IPS-NIHi7 (cell line): ENCODE measurements at regions not wholly inside any gene's neighbourhood (a gene's known extent, or its start where the extent isn't known, plus 50 kb on each side); places are given as distances from the start of the nearest gene placed in this dataset.
"Not testable (repeated sequence)": the region's sequence is repeated elsewhere in the genome, so short reads cannot be mapped to it uniquely, and the experiment has no call there.

ENCODE experiments used
- DNase-seq: peaks from one replicate; pipeline ENCODE4 v3.0.0; 2012; ENCODE audit warnings: mixed read lengths; ENCODE audit errors: extremely low spot score

- DNase-seq = no peak
Measured at GRCh38 chr12:73187765-73188164, 915.6 kb downstream of the TRHDE start.

- DNase-seq = no peak
Measured at GRCh38 chr12:73210548-73211204, 938.5 kb downstream of the TRHDE start.

DNA sequence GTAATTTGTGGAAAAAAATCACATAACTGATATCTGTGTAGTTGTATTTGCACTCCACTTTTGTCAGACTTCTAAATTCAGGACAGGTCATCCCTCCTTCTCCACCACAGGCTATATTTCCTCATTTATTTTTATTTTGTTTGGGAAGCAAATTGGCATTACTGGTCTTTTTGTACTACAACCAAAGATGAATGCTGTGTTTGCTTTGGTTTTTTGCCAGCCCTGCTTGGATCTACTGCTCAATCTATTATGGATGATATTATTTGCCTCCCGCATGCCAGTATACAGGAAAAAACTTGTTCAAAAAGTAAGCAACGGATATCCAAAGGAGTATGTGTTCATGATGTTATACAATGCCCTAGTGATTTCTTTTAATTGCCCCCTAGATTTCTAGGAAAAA lies 948.8 kb downstream of the TRHDE start:
- no peak for DNase-seq

DNA sequence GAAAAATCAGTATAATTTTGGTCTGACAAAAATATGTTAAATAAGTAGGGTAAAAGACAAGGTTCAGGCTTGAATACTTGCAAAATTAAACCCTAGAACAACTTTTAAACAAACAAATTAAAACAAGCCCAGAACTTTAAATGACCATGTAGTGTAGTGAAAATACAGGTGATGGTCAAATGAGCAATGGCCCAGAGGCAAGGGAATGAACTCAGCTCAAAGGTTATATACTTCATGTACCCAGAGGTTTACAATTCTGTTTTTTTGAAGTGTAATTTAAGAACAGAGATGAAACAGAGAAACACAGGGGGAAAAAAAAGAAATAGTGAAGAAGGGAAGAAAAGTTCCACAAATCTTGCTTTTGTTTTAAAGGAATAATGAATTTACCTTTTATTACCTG lies 949.2 kb downstream of the TRHDE start:
- no peak for DNase-seq

DNA sequence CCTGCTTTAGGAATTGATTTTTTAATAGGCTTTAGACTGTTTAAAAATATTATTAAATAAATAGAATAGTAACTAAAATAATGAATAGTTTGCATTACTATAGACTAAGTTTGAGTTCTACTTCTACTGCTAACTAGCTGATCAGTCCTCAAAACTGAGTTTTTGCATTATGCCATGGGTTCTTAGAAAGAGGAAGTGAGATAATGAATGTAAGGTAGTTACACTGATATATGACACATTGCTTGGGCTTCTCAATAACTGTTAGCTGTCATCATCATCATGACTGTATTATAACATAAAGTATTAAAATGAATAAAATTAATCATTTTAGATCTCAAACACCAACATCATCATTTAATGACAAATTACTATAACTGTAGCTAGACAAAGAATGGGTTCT lies 949.7 kb downstream of the TRHDE start:
- DNase-seq = no peak

DNA sequence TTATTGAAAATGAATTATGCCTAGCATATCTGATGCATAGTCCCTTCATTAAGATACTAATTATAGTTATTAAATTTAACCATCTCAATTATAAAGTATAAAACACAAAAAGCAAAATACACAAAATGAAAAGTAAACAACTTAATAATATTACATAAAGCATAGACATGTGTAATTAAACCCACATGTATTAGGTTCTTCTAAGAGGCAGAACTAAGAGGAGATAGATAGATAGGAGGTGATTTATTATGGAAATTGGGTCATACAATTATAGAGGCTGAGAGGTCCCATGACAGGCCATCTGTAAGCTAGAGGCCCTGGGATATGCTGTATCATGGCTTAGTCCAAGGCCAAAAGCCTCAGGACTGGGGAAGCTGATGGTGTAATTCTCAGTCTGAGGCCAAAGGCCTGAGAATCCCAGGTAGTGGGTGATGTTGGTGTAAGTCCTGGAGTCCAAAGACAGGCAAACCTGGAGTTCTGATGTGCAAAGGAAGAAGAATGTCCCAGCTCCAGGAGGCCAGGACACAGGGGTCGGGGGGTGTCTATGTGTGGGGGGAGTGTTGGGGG lies 953.3 kb downstream of the TRHDE start:
- no peak for DNase-seq

DNA sequence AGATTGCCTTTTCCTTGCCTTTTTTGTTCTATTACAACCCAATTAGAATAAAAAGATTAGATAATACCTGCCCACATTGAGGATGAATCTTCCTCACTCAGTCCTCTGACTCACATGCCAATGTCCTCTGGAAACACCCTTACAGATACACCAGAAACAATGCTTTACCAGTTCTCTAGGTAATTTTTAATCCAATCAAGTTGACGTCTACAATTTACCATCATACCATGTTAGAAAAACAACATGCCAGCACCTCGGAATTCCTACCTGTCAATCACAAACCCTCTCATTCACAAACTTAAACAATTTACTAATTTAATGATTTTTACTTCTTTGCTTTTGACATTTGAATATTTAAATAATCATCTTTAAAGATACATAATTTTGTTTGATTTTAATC lies 953.8 kb downstream of the TRHDE start:
- DNase-seq = no peak

DNA sequence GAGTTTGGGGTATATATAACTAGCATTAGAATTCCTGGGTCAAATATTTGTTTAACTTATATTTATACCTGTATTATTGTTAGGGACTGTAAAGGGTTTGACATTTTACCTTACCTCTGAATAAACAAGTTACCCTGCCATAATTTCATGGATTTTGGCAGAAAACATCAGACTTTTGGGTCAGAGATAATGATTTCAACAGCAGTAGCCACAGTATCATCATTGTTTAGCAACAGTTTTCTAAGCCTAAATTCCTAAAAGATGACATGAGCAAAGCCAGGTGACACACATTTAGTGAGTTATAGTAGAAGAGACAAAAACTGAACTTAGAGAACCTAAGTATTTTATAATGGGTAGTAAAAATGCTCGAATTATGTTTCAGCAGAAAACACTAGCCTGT lies 954.4 kb downstream of the TRHDE start:
- DNase-seq = no peak

DNA sequence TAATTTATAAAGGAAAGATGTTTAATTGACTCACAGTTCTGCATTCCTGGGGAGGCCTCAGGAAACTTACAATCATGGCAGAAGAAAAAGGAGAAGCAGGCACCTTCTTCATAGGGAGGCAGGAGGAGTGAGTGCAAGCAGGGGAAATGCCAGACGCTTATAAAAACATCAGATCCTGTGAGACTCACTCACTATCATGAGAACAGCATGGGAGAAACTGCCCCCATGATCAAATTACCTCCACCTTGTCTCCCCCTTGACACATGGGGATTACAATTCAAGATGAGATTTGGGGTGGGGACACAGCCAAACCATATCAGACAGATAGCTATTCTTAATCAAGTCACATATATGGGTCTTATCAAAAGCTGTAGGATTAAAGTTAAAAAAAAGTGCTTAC lies 956.7 kb downstream of the TRHDE start:
- not testable (repeated sequence) for DNase-seq

- DNase-seq = no peak
Measured at GRCh38 chr12:73235387-73235786, 963.2 kb downstream of the TRHDE start.

DNA sequence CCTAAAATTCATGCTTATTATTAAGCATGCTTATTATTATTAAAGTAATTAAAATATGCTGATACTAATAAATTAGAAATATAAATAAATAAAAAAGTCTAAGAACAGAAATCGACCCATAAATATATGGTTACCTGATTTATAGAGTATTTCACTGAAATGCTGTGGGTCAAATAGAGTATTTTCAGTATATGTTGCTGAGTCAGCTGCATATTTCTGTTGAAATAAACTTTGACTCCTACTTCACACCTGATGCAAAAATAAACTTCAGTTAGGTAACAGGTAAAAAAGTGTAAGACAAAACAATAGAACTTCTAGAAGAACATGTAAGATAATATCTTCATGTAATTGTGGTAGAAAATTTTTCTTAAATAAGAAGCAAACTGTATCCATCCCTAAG lies 967.9 kb downstream of the TRHDE start:
- no peak for DNase-seq

DNA sequence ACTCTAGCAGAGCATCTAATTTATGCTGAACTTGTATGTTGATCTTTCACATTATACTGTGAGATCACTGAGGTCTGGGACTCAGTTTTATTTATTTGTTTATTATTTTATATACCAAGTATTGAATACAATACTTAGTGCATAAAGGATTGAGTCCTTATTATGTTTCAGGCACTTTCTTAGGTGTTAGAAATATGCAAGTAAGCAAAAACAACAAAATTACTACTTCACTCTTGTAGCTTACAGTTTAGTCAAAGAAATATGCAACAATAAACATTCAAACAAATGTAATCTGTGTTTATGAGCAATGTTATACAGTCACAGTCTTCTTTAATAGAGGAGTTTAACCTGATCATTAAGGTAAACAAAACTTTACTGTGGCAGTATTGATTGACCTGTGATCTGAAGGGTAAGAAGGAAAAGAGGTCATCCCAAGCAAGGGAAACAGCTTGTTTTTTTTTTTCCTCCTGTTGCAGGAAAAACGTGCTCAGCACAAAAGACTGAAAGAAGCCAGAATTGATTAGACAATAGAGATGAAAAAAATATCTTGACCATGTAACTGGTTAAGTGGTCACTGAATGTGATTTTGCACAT lies 990.7 kb downstream of the TRHDE start:
- DNase-seq = no peak

DNA sequence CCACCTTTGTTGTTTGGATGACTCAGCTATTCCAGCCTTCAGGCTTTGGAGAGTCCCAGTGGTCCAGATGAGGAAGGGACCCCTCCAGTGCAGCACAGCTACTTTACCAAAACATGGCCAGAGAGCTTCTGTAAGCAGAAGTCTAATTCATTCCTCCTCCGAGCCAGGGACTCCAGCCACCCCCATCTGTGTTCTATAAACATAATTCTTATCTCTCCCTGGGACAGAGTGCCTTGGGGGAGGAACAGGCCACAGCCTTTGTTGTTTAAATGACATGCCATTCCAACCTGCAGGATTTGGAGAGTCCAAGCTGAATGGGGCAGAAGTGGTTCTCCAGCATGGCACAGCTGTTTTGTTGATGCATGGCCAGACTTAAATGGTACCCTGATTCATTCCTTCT lies 994.0 kb downstream of the TRHDE start:
- no peak for DNase-seq

- no peak for DNase-seq
Measured at GRCh38 chr12:73274976-73275375, 1002.8 kb downstream of the TRHDE start.

GRCh38 chr12:73277971-73278370 lies 1005.8 kb downstream of the TRHDE start:
- DNase-seq = no peak

- no peak for DNase-seq
Measured at GRCh38 chr12:73301530-73301929, 1029.4 kb downstream of the TRHDE start.

- no peak for DNase-seq
Measured at GRCh38 chr12:73307260-73307659, 1035.1 kb downstream of the TRHDE start.

- DNase-seq = no peak
Measured at GRCh38 chr12:73308079-73308478, 1035.9 kb downstream of the TRHDE start.

- no peak for DNase-seq
Measured at GRCh38 chr12:73308747-73309146, 1036.6 kb downstream of the TRHDE start.

- no peak for DNase-seq
Measured at GRCh38 chr12:73321319-73321718, 1049.1 kb downstream of the TRHDE start.

GRCh38 chr12:73321776-73322175 lies 1049.6 kb downstream of the TRHDE start:
- DNase-seq = no peak

DNA sequence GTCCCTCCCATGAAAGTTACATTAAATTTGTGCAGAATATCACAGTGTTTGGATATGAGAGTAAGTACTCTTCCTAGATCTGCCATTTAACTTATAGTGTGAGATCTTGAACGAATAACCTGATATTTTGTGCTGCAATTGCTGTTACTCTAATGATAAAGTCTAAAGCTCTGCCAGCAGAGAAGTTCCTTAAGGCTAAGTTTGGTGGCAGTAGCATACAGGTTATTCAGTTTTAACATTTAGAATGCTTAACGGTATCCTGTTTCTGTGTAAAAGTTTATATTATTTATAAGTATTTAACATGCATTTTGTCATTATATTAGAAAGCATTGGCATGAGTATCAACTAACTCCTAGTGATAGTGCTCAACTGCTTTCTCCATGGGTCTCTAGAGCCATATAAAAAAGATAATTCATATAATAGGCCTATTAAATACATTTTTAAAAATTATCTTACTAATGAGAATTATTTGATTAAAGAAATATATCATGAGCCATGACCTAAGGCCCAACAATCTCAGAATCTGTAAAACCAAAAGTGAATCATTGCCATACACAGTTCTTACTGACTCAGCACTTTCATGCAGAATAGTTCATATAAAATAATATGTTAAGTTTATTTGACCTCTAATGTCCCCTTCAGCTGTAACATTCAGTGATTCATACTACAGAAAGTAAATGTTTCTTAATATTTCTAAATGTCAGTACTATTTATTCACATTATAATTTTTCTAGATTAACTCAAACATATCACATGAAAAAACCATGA lies 1058.6 kb downstream of the TRHDE start:
- DNase-seq = no peak
